KMS-11 (cell line): ENCODE measurements at regions not wholly inside any gene's neighbourhood (a gene's known extent, or its start where the extent isn't known, plus 50 kb on each side); places are given as distances from the start of the nearest gene placed in this dataset.

Source experiments
- H2AFZ ChIP-seq: fragments of 200-600 bp; sonication (generic); 2 replicates; pipeline ENCODE4 v1.6.1; 2016; ENCODE audit warnings: antibody characterized with exemption, mixed run types, low read depth
- H3K27ac ChIP-seq: fragments of 200-600 bp; sonication (generic); 2 replicates; pipeline ENCODE4 v1.6.1; 2016; ENCODE audit warnings: mild to moderate bottlenecking, mixed run types
- H3K27me3 ChIP-seq: fragments of 200-600 bp; sonication (generic); 2 replicates; pipeline ENCODE4 v1.6.1; 2017; ENCODE audit warnings: mild to moderate bottlenecking, low read depth, mixed run types, moderate library complexity; ENCODE audit not compliant: insufficient read depth
- H3K36me3 ChIP-seq: fragments of 200-600 bp; sonication (generic); 2 replicates; pipeline ENCODE4 v1.6.1; 2017; ENCODE audit warnings: mild to moderate bottlenecking, mixed run types; ENCODE audit not compliant: insufficient read depth
- H3K4me1 ChIP-seq: fragments of 200-600 bp; sonication (generic); 2 replicates; pipeline ENCODE4 v1.6.1; 2016; ENCODE audit warnings: mild to moderate bottlenecking, low read depth, mixed run types; ENCODE audit not compliant: poor library complexity, severe bottlenecking
- H3K4me2 ChIP-seq: fragments of 200-600 bp; sonication (generic); 2 replicates; pipeline ENCODE4 v1.7.0; 2016; ENCODE audit warnings: mild to moderate bottlenecking, mixed run types
- H3K4me3 ChIP-seq: fragments of 200-600 bp; sonication (generic); IDR thresholded peaks from 2 replicates; pipeline ENCODE4 v1.6.1; 2017; ENCODE audit warnings: low read depth, low read length, mixed read lengths; ENCODE audit not compliant: insufficient read depth
- H3K79me2 ChIP-seq: fragments of 200-600 bp; sonication (generic); 2 replicates; pipeline ENCODE4 v1.6.1; 2016; ENCODE audit warnings: low read depth, mixed run types; ENCODE audit not compliant: insufficient read depth
- H3K9ac ChIP-seq: fragments of 200-600 bp; sonication (generic); 2 replicates; pipeline ENCODE4 v1.6.1; 2016; ENCODE audit warnings: mild to moderate bottlenecking, mixed run types
- H4K20me1 ChIP-seq: fragments of 200-600 bp; sonication (generic); 2 replicates; pipeline ENCODE4 v1.6.1; 2016; ENCODE audit warnings: mild to moderate bottlenecking, mixed run types; ENCODE audit not compliant: insufficient read depth
- TF ChIP-seq, protein P1 (sequence below): fragments of 200-600 bp; sonication (generic); conservative IDR thresholded peaks from 2 replicates; pipeline ENCODE4 v1.6.1; 2017; ENCODE audit warnings: low read depth, mild to moderate bottlenecking, antibody characterized with exemption, low read length, moderate library complexity, mixed read lengths

GRCh38 chr1:8213136-8213535, 104.8 kb upstream of the SLC45A1 start:
- Histone ChIP-seq H3K4me1 (no peaks in the 10 kb centered on the region), H3K9ac (no peak overlapping the region), H3K27ac (no peak overlapping the region)

GRCh38 chr1:8212580-8213031, 105.3 kb upstream of the SLC45A1 start:
- TF ChIP-seq, protein P1, sequence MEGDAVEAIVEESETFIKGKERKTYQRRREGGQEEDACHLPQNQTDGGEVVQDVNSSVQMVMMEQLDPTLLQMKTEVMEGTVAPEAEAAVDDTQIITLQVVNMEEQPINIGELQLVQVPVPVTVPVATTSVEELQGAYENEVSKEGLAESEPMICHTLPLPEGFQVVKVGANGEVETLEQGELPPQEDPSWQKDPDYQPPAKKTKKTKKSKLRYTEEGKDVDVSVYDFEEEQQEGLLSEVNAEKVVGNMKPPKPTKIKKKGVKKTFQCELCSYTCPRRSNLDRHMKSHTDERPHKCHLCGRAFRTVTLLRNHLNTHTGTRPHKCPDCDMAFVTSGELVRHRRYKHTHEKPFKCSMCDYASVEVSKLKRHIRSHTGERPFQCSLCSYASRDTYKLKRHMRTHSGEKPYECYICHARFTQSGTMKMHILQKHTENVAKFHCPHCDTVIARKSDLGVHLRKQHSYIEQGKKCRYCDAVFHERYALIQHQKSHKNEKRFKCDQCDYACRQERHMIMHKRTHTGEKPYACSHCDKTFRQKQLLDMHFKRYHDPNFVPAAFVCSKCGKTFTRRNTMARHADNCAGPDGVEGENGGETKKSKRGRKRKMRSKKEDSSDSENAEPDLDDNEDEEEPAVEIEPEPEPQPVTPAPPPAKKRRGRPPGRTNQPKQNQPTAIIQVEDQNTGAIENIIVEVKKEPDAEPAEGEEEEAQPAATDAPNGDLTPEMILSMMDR: no peak
- Histone ChIP-seq H3K36me3 (no peaks in the 10 kb centered on the region), H4K20me1 (no peaks in the 10 kb centered on the region), H3K27me3 (peaks cover 6% of the 10 kb centered on the region), H3K4me2 (no peak overlapping the region), H2AFZ (no peak overlapping the region), H3K27ac (no peak overlapping the region), H3K79me2 (no peaks in the 10 kb centered on the region), H3K4me1 (no peaks in the 10 kb centered on the region), H3K4me3 (no peak overlapping the region), H3K9ac (no peak overlapping the region)

More at GRCh38 chr1:8213136-8213535, 104.8 kb upstream of the SLC45A1 start:
- no peak overlapping the region for H2AFZ ChIP-seq
- no peak overlapping the region for H3K4me3 ChIP-seq
- H3K36me3 ChIP-seq: no peaks in the 10 kb centered on the region
- H3K4me2 ChIP-seq: no peak overlapping the region
- TF ChIP-seq, protein P1: no peak
- H3K27me3 ChIP-seq: peaks cover 6% of the 10 kb centered on the region
- H3K79me2 ChIP-seq: no peaks in the 10 kb centered on the region
- H4K20me1 ChIP-seq: no peaks in the 10 kb centered on the region

GRCh38 chr1:8211883-8212579, 105.9 kb upstream of the SLC45A1 start:
- Histone ChIP-seq H3K4me2 (no peak overlapping the region), H3K36me3 (no peaks in the 10 kb centered on the region), H3K4me1 (no peaks in the 10 kb centered on the region), H3K27ac (no peak overlapping the region), H3K4me3 (no peak overlapping the region), H2AFZ (no peak overlapping the region), H4K20me1 (no peaks in the 10 kb centered on the region), H3K79me2 (no peaks in the 10 kb centered on the region), H3K9ac (no peak overlapping the region), H3K27me3 (peaks cover 6% of the 10 kb centered on the region)
- TF ChIP-seq, protein P1: no peak

DNA sequence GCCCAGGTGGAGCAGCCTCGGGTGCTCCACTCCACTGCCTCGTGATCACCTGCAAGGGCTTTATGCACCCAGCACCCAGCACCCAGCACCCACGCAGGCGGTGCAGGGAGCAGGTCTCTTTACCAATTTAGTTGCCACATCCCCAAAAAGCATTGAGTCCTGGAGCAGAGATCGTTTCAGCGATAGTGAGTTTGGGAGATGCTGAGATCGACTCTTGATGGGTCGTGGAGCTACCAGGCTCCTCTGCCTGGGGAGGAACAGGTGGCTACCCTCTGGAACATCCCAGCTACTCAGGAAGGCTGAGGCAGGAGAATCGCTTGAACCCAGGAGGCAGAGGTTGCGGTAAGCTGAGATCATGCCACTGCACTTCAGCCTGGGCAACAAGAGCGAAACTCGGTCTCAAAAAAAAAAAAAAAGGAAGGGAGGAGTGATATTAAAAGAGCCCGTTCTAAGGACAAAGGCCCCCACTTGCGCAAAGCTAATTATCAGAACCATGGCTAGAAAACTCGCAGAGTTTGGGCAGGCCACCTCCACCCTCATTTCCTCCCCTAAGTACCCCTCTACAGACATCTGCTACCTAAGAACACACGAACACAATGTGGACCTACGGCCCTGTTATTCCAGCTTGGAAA, 106.5 kb upstream of the SLC45A1 start:
- Histone ChIP-seq H3K4me2 (no peak overlapping the region), H3K27ac (no peak overlapping the region), H4K20me1 (no peaks in the 10 kb centered on the region), H3K27me3 (peaks cover 6% of the 10 kb centered on the region), H2AFZ (no peak overlapping the region), H3K9ac (no peak overlapping the region), H3K4me3 (no peak overlapping the region), H3K4me1 (no peaks in the 10 kb centered on the region), H3K79me2 (no peaks in the 10 kb centered on the region), H3K36me3 (no peaks in the 10 kb centered on the region)
- TF ChIP-seq, protein P1: no peak
